Activated B cell treated with CpG ODN at 0.5 μM for 24 hours (primary cell): ENCODE measurements at regions not wholly inside any gene's neighbourhood (a gene's known extent, or its start where the extent isn't known, plus 50 kb on each side); places are given as distances from the start of the nearest gene placed in this dataset.
"Not testable (repeated sequence)": the region's sequence is repeated elsewhere in the genome, so short reads cannot be mapped to it uniquely, and the experiment has no call there.

Experiments used
- ATAC-seq: fragments of 200-7000 bp; cut with Tn5 transposase; one replicate; pipeline ENCODE4 v1.10.0; 2021; ENCODE audit warnings: low read depth, mild to moderate bottlenecking, moderate library complexity
- CTCF ChIA-PET: fragments of 350-600 bp; sonication (Branson Sonifier 250); formaldehyde crosslinking; loops from one replicate; lab custom pipeline; 2021; ENCODE audit warnings: antibody characterized with exemption; lab: Charles Lee
- POLR2A ChIA-PET: fragments of 350-600 bp; sonication (Branson Sonifier 250); formaldehyde crosslinking; loops from one replicate; lab custom pipeline; 2021; ENCODE audit warnings: antibody characterized with exemption; lab: Charles Lee
- DNase-seq: peaks from one replicate; pipeline ENCODE4 v3.0.0; 2022
- H3K27ac Mint-ChIP-seq: one replicate; pipeline ENCODE4 v1.8.0; 2020; ENCODE audit warnings: mixed read lengths
- H3K27me3 Mint-ChIP-seq: one replicate; pipeline ENCODE4 v1.8.0; 2021; ENCODE audit warnings: mixed read lengths
- H3K36me3 Mint-ChIP-seq: one replicate; pipeline ENCODE4 v1.8.0; 2021; ENCODE audit warnings: low read depth, mixed read lengths
- H3K4me1 Mint-ChIP-seq: one replicate; pipeline ENCODE4 v1.8.0; 2021; ENCODE audit warnings: mixed read lengths
- H3K4me3 Mint-ChIP-seq: one replicate; pipeline ENCODE4 v1.8.0; 2020; ENCODE audit warnings: mild to moderate bottlenecking, mixed read lengths
- H3K9me3 Mint-ChIP-seq: one replicate; pipeline ENCODE4 v1.8.0; 2020; ENCODE audit warnings: mixed read lengths
- intact Hi-C: fragments of 100-400 bp; cut with micrococcal nuclease; formaldehyde crosslinking; loops from one replicate; pipeline ENCODE4 v1.15.1; 2024
- TF ChIP-seq, protein P1 (sequence below): fragments of 200-600 bp; IDR thresholded peaks from one replicate; pipeline ENCODE4 v1.8.0; 2022; ENCODE audit warnings: antibody characterized with exemption, mild to moderate bottlenecking

DNA sequence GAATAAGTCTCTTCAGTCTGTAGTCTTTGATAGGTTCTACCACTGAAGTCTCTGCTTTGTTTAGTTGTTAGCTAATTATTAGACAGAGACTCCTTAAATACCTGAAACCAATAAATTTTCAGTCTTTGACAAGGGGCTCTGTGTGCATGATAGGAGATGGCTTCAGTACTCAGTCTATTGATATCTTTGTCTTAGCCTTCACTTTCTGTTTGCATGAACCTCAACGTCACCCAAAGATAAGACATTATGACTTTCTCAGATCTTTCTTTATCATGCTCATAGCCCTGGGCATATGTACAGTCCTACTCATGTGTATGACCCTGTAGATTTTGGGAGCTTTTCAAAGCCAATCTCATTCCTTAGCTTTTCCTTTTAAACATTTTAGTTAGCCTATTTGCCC lies 183.5 kb upstream of the GCFC2 start:
- TF ChIP-seq, protein P1, sequence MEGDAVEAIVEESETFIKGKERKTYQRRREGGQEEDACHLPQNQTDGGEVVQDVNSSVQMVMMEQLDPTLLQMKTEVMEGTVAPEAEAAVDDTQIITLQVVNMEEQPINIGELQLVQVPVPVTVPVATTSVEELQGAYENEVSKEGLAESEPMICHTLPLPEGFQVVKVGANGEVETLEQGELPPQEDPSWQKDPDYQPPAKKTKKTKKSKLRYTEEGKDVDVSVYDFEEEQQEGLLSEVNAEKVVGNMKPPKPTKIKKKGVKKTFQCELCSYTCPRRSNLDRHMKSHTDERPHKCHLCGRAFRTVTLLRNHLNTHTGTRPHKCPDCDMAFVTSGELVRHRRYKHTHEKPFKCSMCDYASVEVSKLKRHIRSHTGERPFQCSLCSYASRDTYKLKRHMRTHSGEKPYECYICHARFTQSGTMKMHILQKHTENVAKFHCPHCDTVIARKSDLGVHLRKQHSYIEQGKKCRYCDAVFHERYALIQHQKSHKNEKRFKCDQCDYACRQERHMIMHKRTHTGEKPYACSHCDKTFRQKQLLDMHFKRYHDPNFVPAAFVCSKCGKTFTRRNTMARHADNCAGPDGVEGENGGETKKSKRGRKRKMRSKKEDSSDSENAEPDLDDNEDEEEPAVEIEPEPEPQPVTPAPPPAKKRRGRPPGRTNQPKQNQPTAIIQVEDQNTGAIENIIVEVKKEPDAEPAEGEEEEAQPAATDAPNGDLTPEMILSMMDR, result no peak
- DNase-seq, result no peak
- Mint-ChIP-seq H3K4me3 (no peak overlapping the region), H3K9me3 (no peaks in the 10 kb centered on the region), H3K36me3 (no peaks in the 10 kb centered on the region), H3K27me3 (no peaks in the 10 kb centered on the region), H3K27ac (no peak overlapping the region), H3K4me1 (no peaks in the 10 kb centered on the region)
- intact Hi-C loops, result no loop called here
- CTCF ChIA-PET, result no interaction called here
- POLR2A ChIA-PET, result no interaction called here
- ATAC-seq, result no peak

DNA sequence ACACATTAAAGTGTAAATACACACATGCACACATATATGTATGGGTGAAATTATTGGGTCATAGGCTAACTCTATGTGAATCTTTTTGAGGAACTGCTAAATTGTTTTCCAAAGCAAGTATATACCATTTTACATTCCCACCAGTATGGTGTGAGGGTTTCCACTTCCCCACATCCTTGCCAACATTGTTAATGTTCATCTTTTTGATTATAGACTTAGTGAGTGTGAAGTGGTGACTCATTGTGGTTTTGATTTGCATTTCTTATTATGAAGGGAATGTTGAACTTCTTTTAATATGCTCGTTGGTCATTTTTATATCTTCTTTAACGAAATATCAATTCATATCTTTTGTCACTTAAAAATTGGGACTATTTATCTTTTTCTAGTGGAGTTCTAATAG lies 181.8 kb upstream of the GCFC2 start:
- no peak overlapping the region for H3K27ac Mint-ChIP-seq
- ChIA-PET POLR2A (no interaction called here), CTCF (no interaction called here)
- DNase-seq (no peak), ATAC-seq (no peak)
- no peaks in the 10 kb centered on the region for H3K36me3 Mint-ChIP-seq
- intact Hi-C loops, result no loop called here
- H3K4me1 Mint-ChIP-seq, result no peaks in the 10 kb centered on the region
- TF ChIP-seq, protein P1, result no peak
- no peak overlapping the region for H3K4me3 Mint-ChIP-seq
- H3K9me3 Mint-ChIP-seq, result no peaks in the 10 kb centered on the region
- no peaks in the 10 kb centered on the region for H3K27me3 Mint-ChIP-seq

DNA sequence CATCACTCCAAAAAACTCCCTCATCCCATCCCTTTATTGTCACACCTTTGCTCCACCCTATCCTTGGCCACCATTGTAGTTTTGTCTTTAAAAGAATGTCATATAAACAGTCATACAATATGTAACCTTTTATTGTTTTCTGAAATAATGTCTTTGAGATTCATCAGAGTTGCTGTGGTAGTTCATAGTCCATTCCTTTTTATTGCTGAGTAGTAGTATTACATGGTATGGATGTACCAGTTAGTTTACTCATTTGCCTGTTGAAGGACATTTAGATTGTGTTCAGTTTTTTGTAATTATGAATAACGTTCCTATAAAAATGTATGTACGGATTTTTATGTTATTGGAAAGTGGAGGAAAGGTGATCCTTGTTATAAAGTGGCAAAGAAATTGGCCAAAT lies 171.8 kb upstream of the GCFC2 start:
- no peak overlapping the region for H3K4me3 Mint-ChIP-seq
- H3K27me3 Mint-ChIP-seq, result no peaks in the 10 kb centered on the region
- intact Hi-C loops, result no loop called here
- no peaks in the 10 kb centered on the region for H3K36me3 Mint-ChIP-seq
- TF ChIP-seq, protein P1, result no peak
- CTCF ChIA-PET, result no interaction called here
- ATAC-seq (no peak), DNase-seq (no peak)
- POLR2A ChIA-PET, result no interaction called here
- H3K9me3 Mint-ChIP-seq, result peaks cover 4% of the 10 kb centered on the region
- no peaks in the 10 kb centered on the region for H3K4me1 Mint-ChIP-seq
- H3K27ac Mint-ChIP-seq, result no peak overlapping the region

DNA sequence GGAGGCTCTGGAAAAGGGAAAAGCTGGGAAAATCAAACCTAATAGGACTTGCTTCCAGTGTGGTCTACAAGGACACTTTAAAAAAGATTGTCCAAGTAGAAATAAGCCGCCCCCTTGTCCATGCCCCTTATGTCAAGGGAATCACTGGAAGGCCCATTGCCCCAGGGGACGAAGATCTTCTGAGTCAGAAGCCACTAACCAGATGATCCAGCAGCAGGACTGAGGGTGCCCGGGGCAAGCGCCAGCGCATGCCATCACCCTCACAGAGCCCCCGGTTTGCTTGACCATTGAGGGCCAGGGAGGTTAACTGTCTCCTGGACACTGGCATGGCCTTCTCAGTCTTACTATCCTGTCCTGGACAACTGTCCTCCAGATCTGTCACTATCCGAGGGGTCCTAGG lies 164.9 kb upstream of the GCFC2 start:
- H3K9me3 Mint-ChIP-seq, POLR2A ChIA-PET, H3K4me1 Mint-ChIP-seq, ATAC-seq, H3K36me3 Mint-ChIP-seq, DNase-seq, H3K4me3 Mint-ChIP-seq, CTCF ChIA-PET, H3K27ac Mint-ChIP-seq, H3K27me3 Mint-ChIP-seq, intact Hi-C loops: not testable (repeated sequence)

DNA sequence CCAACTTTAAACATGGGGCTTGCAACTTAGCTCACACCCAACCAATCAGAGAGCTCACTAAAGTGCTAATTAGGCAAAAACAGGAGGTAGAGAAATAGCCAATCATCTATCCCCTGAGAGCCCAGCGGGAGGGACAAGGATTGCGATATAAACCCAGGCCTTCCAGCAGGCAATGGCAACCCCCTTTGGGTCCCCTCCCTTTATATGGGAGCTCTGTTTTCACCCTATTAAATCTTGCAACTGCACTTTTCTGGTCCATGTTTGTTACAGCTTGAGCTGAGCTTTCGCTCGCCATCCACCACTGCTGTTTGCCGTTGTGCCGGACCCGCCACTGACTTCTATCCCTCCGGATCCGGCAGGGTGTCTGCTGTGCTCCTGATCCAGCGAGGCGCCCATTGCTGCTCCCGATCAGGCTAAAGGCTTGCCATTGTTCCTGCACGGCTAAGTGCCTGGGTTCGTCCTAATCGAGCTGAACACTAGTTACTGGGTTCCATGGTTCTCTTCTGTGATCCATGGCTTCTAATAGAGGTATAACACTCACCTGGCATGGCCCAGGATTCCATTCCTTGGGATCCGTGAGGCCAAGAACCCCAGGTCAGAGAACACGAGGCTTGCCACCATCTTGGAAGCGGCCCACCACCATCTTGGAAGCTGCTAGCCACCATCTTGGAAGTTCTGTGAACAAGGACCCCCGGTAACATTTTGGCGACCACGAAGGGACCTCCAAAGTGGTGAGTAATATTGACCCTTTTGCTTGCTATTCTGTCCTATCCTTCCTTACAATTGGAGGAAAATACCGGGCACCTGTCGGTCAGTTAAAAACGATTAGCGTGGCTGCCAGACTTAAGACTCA lies 161.3 kb upstream of the GCFC2 start:
- H3K4me1 Mint-ChIP-seq, intact Hi-C loops, CTCF ChIA-PET, H3K4me3 Mint-ChIP-seq, H3K9me3 Mint-ChIP-seq, H3K36me3 Mint-ChIP-seq, POLR2A ChIA-PET, H3K27me3 Mint-ChIP-seq, H3K27ac Mint-ChIP-seq, ATAC-seq, DNase-seq: not testable (repeated sequence)

DNA sequence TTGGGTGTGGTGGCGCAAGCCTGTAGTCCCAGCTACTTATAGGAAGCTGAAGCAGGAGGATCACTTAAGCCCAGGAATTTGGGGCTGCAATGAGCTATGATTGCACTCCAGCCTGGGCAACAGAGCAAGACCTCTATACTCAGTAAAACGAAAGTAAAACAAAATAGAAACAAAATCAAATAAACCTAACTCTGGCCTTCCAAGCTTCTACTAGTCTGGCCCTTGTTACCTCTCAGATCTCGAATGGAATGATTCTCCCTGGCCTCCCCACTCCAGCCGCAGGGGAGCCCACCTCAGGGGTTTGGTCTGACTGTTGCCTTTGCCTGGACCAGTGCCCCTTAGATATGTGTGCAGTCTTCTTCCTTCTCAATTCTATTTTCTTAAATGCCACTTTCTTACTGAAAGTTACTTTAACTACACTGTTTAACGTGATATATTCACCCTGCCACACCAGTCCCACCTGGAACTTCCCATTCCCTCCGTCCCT lies 160.0 kb upstream of the GCFC2 start:
- Mint-ChIP-seq H3K36me3 (no peaks in the 10 kb centered on the region), H3K4me3 (no peak overlapping the region), H3K27ac (no peak overlapping the region), H3K27me3 (no peaks in the 10 kb centered on the region), H3K4me1 (no peaks in the 10 kb centered on the region), H3K9me3 (peaks cover 3% of the 10 kb centered on the region)
- intact Hi-C loops, result no loop called here
- POLR2A ChIA-PET, result no interaction called here
- CTCF ChIA-PET, result no interaction called here
- DNase-seq (no peak), ATAC-seq (no peak)
- TF ChIP-seq, protein P1, result no peak
